GM21717 (cell line): ENCODE measurements at regions not wholly inside any gene's neighbourhood (a gene's known extent, or its start where the extent isn't known, plus 50 kb on each side); places are given as distances from the start of the nearest gene placed in this dataset.

Experiments
- ATAC-seq: cut with Tn5 transposase; IDR thresholded peaks from one replicate; pipeline ENCODE4 v1.9.1; 2021; ENCODE audit warnings: mild to moderate bottlenecking, moderate library complexity; ENCODE audit not compliant: unreplicated experiment

DNA sequence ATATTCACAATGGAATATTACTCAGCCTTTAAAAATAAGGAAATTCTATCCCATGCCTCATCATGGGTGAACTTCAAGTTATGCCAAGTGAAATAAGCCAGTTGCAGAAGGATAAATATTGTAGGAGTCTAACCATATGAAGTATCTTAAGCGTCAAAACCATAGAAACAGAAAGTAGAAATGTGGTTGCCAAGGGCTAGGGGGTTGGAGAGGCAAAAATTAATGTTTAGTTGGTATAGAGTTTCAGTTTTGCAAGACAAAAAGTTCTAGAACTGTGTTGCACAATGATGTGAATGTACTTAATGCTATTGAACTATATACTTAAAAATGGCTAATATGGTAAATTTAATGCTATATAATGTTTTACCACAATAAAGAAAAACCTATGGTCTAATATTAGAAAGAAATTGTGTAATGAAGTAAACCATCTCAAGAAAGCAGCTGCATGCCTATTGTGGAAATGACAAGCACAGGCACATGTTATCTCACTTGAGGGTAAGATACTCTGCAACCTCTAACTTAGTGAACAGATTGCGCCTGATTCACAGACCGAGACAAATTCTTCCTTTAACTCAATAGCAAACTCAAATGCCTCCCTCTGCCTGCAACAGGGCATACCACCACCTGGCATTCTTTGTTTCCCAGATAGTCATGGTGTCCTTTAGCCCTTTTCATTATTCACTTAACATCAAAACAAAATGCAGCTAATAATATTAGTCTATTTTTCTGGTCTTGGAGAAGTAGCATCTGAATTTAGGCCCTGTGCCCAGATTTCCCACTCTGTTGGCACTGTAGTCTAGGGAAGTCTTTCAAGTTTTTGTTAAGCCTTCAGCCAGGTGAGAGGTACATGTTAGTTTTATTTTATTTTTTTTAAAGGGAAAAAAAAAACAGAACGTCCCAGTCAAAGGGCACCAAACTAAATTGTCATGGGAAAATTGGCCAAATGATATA is 80.2 kb upstream of the ACP3 start:
- ATAC-seq: peak; percentile 61

DNA sequence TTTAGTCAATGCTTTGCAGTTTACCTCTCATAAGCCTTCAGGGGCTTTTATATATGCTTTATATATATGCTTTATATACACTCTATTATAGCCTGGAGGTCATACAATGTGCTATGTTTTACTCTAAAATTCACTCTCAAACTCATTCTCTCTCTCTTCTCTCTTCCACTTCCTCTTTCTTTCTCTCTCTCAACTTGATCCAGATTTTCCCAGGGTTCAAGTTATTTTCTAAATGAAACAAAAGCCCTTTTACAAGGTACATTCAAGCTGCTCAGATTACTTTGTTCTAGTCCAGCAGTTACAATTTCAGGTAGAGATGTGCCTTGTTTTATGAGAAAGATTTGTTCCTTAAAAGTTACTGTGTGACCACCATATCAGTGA is 79.6 kb upstream of the ACP3 start:
- ATAC-seq: no peak

DNA sequence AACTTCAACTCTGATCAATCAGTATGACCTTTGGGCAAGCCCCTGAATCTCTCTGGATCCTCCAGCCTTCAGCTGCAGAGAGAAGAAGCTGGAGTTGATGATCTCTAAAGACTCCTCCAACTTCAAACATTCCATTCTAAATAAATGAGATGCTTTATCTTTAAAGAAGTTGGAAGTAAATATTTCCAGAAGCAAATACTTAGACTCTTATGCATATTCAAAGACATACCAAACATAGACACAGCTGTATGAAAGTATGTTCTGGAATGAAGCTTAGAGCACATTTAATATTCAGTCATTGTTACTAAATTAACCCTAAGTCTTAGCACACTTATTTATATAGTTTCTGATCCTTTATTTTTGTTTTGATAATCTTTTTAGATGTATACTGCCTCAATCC is 77.6 kb upstream of the ACP3 start:
- ATAC-seq: no peak

DNA sequence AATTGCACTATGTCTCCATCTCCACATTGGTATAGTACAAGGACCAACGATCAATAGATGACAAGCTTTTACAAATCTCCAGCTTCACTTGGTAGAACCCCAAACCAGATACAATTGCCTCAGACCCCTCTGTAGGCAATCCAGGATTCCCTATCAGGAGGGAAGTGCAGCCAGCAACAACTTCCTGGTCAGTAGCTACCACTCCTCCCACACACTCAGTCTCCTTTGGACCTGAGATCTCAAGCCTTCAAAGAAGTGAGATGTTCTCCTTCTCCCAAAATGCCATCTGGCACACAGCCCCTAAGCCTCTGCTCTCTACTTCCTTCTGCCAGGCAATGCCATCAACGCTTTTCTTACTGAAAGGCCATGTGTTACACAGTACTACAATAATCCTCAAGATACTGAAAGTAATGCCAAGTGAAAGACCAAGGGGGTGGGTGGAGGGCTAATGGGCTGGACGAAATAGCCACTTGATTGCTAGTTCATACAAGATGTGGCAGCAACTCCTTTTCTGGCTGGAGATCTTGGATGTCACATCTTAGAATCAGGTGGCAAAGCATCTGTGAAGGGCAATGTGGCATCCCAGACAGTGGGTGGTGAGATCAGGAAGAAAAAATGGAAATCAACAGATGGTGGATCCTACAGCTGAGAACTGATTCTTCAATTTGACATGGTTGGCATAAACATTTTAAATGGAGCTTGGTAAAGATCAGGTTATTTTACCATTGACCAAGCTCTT is 75.3 kb upstream of the ACP3 start:
- no peak for ATAC-seq

DNA sequence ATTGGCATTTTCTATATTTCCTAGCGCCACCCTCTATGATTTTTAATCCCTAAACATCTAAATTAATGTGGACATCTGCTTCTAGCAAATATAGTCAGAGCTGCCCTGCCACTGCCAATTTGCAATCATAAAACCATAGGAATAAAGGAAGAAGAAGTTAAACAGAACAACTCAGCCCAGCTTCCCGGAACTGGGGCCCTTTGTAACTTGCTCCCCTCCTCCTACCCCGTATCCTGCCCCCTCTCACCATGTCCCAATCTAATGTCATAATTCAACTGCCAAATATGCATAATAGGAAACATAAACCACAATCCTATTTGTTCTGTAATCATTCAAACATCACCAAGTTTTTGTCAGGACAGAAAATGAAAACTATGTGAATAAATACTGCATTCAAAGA is 74.4 kb upstream of the ACP3 start:
- ATAC-seq: no peak

DNA sequence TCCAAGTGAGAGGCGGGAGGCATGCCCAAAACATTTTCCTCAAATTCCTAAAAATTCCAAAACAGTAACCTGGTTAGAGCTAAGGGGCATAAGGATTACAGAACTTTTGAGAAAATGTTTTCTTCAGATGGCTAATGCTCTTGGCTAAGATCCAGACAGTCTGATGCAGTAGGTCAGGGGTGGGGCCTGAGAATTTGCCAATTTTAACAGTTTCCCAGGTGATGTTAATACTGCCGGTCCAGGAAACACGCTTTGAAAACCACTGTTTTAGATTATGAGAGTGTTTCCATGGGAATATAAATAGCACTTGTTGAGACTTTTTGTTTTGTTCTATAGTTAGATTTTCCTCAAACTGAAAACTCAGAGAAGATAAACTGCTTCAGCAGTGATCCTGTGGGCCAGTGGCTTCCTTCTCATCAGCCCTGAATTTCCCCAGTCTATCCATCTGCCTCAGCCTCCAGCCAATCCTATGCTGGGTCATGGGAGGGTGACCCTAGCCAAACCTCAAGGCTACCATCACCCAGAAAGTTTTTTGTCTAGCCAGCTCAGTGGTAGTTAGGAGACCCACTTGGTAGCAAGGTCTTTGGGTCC is 71.6 kb upstream of the ACP3 start:
- no peak for ATAC-seq

DNA sequence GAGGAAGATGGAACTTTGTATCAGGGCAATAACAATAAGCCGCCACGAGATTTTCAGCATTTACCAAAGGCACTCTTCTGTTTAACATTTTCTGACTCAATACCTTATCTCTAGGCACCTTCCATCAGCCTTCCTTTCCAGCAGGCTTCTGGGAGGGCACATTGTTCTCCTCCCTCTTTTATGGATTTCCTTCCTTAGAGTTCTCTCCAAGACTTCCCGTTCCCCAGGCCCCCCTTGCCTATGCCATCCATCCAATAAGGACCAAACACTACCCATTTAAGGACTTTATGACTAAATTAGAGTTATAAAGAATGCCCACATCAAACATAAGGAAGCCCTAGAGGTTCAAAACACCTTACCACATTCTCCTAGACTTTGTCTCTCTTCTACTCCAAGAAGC is 71.0 kb upstream of the ACP3 start:
- ATAC-seq: no peak

DNA sequence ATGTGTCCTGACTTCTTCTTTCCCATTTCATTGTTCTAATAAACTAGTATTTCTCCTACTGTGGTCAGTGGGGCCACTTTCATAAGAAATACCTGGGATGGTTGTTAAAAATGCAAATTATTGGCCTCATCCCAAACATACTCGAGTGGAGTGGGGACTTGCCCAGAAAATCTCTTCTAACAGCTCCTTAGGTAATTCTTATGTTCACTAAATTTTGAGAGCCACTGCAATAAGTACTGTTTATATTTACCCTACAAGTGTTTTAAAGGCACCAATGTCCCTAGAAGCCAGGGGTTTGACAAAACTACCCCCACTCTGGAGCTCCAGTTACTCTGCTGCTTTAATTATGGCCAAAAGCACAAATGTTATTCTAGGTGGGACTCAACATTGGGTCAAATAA is 70.0 kb upstream of the ACP3 start:
- ATAC-seq: no peak

DNA sequence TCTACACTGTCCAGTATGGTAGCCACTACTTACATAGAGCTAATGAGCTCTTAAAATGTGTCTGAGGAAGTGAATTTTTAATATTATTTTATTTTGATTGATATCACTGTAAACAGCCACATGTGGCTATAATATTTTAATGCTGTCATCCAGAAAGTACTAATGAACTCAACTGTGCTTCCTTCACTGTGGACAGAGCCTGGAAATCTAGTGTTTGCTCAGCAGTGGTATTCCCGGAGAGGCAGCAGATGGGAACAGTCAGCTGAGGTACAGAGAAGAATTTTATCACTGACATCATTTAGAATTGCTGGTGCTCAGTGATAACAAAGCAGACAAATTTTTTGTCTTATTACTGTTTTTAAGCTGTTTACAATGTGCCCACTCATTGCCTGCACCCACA is 68.7 kb upstream of the ACP3 start:
- ATAC-seq: no peak

DNA sequence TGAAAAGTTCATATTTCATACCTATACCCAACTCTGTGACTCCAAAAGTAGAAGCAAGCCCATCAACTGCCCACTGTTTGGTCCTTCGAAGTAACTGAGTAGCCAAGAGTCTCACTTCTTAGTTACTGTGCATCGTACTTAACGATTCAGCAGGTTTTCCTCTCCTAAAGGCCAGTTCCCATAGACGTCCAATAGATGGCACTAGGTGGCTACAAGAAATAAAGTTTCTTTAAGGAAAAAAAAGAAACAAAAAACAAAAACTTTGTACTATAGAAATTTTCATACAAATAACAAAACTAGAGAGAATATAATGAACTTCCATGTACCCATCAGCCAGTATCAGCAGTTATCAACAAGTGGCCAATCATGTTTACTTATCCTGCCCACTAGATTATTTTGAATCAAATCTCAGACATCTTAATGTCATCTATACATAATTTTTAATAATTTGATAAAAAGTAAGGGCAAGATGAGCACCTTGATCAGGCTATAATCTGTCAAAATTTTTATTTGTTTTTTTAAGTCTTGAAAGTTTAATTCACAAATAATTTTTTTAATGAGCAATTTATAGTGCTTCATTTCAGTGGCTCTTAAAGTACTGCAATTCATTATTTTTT is 63.8 kb upstream of the ACP3 start:
- no peak for ATAC-seq

DNA sequence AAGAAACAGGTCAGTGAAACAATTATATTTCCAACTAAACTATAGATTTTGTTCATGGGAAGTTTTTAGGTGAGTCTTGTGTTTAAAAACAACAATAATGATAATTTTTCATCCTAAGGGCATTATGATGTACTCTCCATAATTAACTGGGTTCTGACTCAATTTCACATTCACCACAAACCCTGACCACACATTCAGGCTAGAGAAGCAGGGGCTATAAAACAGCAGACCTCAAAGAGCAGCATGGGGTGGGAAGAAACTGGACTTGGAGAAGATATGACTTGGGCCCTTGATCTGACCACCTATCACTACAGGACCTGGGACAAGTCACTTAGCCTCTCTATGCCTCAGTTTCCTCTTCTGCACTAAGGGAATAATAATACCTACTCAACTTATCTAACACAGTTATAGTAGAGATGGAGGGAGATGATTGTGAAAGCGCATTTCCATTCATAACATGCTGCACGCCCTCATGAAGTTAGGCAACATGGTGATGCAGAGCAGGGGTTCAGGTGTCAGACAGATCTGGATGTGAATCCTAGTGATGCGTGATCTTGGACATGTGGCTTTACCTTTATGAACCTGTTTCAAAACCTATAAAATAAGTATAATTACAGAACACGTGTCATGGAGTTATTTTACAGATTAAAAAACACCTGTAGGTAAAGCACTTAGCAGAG is 63.0 kb upstream of the ACP3 start:
- ATAC-seq: no peak

DNA sequence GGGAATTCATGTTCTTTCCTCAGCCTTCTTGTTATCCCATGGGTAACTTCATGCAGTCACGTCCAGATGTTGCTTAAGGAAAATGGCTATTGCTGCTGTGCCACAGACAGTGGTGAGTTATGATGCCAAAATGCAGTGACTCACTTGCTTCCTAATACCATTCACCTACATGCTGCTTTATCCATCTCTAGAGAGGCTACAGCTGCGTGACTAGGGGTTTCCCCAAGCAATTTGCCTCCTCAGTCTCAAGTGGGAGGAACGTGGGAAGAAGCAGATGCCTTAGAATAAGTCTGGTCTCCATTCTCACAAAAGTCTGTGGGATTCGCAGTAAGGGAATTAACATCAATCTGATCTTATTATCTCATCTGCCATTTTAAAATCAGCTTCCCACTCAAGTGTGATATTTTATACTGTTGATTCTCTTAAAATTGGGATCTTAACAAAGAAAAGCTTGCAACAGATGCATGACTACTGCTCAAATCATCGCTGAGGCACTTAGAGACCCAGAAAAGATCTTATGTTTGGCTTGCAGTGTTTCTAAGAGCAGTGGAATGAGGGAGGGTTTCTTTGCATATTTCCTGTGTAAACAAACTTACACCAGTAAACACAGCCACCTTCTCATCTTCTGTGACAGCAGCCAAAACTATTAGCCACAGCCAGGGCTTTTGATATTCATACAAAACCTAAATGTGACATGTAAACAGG is 62.0 kb upstream of the ACP3 start:
- no peak for ATAC-seq

DNA sequence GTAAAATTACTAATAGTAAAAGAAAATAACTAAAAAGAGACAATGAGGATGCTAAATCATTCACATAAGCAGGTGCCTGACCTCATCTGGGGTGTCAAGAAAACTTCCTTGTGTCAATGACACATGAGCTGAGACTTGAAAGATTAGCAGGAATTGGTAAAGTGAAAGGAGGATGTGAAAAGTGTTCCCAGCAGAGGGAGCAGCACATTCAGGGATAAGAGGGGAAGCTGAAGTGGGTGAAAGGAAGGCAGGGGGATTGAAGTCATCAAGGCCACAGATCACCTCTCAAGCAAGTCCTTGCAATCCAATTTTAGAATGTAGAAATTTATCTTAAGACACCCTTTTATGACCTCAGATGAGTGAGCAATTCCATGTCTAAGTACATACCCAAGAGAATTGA is 60.2 kb upstream of the ACP3 start:
- no peak for ATAC-seq

DNA sequence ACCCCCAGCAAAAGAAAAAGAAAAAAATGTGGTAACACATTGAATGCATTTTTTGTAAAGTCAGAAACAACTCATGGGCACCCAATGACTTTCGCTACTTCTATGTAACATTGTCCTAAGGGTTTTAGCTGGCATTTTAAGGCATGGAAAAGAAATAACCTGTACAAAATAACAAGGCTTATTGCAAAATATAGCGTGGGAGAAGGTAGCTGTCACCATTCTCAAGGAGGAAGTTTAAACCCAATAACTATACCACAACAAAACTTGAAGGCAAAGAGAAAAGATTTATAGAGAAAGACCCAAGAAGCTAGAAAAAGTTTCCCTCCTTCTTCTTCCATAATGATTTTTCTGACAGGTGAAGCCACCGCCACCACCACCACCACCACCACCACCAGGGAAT is 55.7 kb upstream of the ACP3 start:
- no peak for ATAC-seq

DNA sequence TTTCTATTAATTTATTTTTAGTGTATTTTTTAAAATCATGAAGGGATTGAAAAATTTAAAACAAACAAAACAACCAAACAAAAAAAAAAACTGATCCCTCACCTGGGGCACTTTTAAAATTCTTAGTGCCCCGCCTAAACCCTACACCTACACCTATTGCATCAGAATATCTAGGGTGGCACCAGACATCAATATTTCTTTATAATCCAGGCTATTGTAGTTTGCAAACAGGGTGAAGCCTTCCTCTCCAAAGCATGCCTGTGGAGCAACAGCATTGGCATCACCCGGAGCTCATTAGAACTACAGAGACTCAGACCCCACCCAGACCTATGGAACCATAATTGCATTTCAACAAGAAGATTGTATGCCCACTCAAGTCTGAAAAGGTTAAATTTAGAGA is 54.9 kb upstream of the ACP3 start:
- no peak for ATAC-seq

DNA sequence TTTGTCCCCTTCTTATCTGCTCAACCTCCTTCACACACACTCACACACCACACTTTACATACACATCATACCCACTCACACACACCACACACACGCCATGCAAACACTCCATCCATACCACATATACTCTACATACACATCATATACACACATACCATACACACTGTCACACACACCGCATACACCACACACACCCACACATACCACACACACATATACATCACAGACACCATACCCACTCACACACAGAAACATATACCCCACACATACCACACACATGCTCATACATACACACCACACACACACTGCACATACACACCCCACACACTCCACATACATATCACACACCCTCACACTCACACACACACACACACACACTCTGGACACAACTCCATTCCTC is 54.3 kb upstream of the ACP3 start:
- no peak for ATAC-seq

DNA sequence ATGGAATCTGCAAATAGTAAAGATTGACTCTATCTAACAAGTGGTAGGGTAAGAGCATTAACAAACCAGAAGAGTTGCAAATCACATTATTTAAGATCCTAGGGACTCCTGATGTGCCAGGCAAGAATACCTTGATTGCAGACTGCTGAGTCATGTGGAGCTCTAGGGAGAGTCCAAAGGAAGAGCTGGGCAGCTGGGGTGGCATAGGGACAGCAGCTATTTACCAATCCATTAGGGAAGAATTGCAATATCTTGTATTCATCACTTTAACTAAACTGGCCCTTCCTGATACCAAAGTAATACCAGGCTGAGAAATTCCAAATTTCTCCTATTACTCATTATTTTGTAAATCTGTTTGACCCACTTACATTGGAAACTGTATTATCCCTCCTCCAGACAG is 52.2 kb upstream of the ACP3 start:
- ATAC-seq: no peak

DNA sequence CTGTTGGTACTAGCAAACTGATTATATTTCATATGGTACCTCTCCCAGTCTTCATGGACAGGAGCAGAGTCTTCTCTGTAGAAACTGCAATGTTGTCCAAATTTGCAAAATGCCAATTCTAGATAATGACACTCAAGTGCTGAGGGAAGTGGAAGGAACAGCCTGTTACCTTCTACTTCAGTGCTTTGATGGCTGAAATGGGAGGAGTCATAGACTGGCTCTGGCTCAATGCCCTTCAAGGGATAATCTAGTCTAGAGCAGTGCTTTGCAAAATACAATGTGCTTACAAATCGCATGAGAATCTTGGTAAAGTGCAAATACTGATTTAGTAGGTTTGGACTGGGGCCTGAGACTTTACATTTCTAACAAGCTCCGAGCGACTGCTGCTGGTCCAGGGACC is 51.7 kb upstream of the ACP3 start:
- no peak for ATAC-seq

DNA sequence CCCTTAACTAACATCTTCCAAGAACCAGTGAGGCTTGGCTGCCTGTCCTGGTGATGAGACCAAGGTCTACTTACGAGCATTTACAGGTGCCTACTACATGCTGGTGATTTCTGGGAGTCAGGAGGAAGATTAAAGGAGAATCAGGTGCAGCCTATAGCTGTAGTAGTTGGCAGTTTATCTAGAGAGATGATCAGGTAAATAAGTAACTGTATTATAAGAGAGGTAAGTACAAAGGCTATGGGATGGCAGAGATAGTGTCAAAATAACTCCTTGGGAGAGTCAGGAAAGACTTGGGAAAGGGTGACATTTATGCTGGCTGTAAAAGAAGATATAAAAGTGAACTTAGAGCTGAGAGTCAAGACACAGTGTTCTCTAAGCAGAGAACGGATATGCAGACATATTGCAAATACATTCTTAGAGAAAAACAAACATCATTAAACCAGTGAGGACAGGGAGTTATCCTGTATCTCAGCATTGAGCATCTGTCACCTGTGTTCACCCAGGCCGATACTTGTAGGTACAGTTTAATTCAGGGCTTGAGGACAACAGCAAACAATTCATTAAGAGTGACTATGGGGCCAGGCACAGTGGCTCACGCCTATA is 49.7 kb upstream of the ACP3 start:
- no peak for ATAC-seq
